ENCODE measurements at regions not wholly inside any gene's neighbourhood (a gene's known extent, or its start where the extent isn't known, plus 50 kb on each side); places are given as distances from the start of the nearest gene placed in this dataset.

GRCh38 chr9:99592834-99593574 lies 228.7 kb upstream of the NR4A3 start:
- no peak for DNase-seq

- no peak for DNase-seq
Observed at GRCh38 chr9:99593610-99594009, 228.1 kb upstream of the NR4A3 start.

GRCh38 chr9:99594056-99594780 lies 227.5 kb upstream of the NR4A3 start:
- DNase-seq: no peak

- no peak for DNase-seq
Observed at GRCh38 chr9:99595796-99596195, 225.9 kb upstream of the NR4A3 start.

- DNase-seq: no peak
Observed at GRCh38 chr9:99601571-99602111, 220.0 kb upstream of the NR4A3 start.

- no peak for DNase-seq
Observed at GRCh38 chr9:99602854-99603253, 218.8 kb upstream of the NR4A3 start.

GRCh38 chr9:99605016-99605743 lies 216.5 kb upstream of the NR4A3 start:
- no peak for DNase-seq

GRCh38 chr9:99606296-99606695 lies 215.4 kb upstream of the NR4A3 start:
- DNase-seq: no peak

GRCh38 chr9:99606957-99607356 lies 214.7 kb upstream of the NR4A3 start:
- DNase-seq: no peak

- DNase-seq: no peak
Observed at GRCh38 chr9:99607842-99608448, 213.7 kb upstream of the NR4A3 start.

GRCh38 chr9:99614341-99614740 lies 207.3 kb upstream of the NR4A3 start:
- no peak for DNase-seq

GRCh38 chr9:99621040-99621439 lies 200.6 kb upstream of the NR4A3 start:
- DNase-seq: no peak

GRCh38 chr9:99622679-99623078 lies 199.0 kb upstream of the NR4A3 start:
- no peak for DNase-seq

- no peak for DNase-seq
Observed at GRCh38 chr9:99623780-99624364, 197.8 kb upstream of the NR4A3 start.

GRCh38 chr9:99624499-99625233 lies 197.0 kb upstream of the NR4A3 start:
- no peak for DNase-seq

GRCh38 chr9:99626426-99626825 lies 195.3 kb upstream of the NR4A3 start:
- DNase-seq: no peak

GRCh38 chr9:99628285-99628684 lies 193.4 kb upstream of the NR4A3 start:
- DNase-seq: no peak

- no peak for DNase-seq
Observed at GRCh38 chr9:99628849-99629620, 192.7 kb upstream of the NR4A3 start.

GRCh38 chr9:99632349-99633038 lies 189.2 kb upstream of the NR4A3 start:
- DNase-seq: no peak

GRCh38 chr9:99633265-99633664 lies 188.4 kb upstream of the NR4A3 start:
- no peak for DNase-seq

- no peak for DNase-seq
Observed at GRCh38 chr9:99634186-99634585, 187.5 kb upstream of the NR4A3 start.
